Testis (tissue), 2 donors: ENCODE measurements at regions not wholly inside any gene's neighbourhood (a gene's known extent, or its start where the extent isn't known, plus 50 kb on each side); places are given as distances from the start of the nearest gene placed in this dataset.

Experiments
- DNase-seq: peaks from one replicate; pipeline ENCODE4 v3.0.0-alpha.2; 2019
- H3K27ac ChIP-seq, 2 donors: fragments of 200-600 bp; sonication (generic); one replicate each; pipeline ENCODE4 v1.5.1; 2019
- H3K27me3 ChIP-seq: fragments of 200-600 bp; sonication (generic); one replicate; pipeline ENCODE4 v1.5.1; 2019
- H3K36me3 ChIP-seq: fragments of 200-600 bp; sonication (generic); one replicate; pipeline ENCODE4 v1.5.1; 2017; ENCODE audit warnings: low read depth; ENCODE audit errors: missing control alignments
- H3K4me1 ChIP-seq: fragments of 200-600 bp; sonication (generic); one replicate; pipeline ENCODE4 v1.5.1; 2019
- H3K4me3 ChIP-seq, 2 donors: fragments of 200-600 bp; sonication (generic); one replicate each; pipeline ENCODE4 v1.5.1; 2017 to 2019
- H3K9me3 ChIP-seq: fragments of 200-600 bp; sonication (generic); one replicate; pipeline ENCODE4 v1.5.1; 2017
- CTCF ChIP-seq, 3 experiments: fragments of 450-650 bp in 2 of 3; fragments of 200-600 bp in 1 of 3; sonication (generic) in 1 of 3; IDR thresholded peaks; one replicate each; pipeline ENCODE4 v1.5.1; 2016 to 2019; ENCODE audit warnings: antibody characterized with exemption in 3 of 3, mild to moderate bottlenecking in 2 of 3, moderate library complexity in 1 of 3
- POLR2A ChIP-seq: fragments of 450-650 bp; IDR thresholded peaks from one replicate; pipeline ENCODE4 v1.6.1; 2017; ENCODE audit warnings: antibody characterized with exemption, mild to moderate bottlenecking, moderate library complexity
- WGBS, 2 donors: methylation state at CpG; one replicate each; pipeline ENCODE4 v1.1.5; 2018; 5-methylcytosine and 5-hydroxymethylcytosine counted together
- intact Hi-C: fragments of 100-400 bp; cut with DNase I; formaldehyde crosslinking; loops from one replicate; pipeline ENCODE4 v1.15.1; 2023; ENCODE audit warnings: low total_unique reads

GRCh38 chr3:196147116-196147515 lies 64.1 kb downstream of the ZDHHC19 start:
- no peaks in the 10 kb centered on the region for H3K36me3 ChIP-seq
- no peaks in the 10 kb centered on the region for H3K4me1 ChIP-seq
- H3K27me3 ChIP-seq = no peaks in the 10 kb centered on the region
- no peak overlapping the region for H3K4me3 ChIP-seq
- TF ChIP-seq CTCF (IDR thresholded peaks at IDR 0.05) (no peak), POLR2A (no peak)
- no peak overlapping the region for H3K27ac ChIP-seq
- intact Hi-C loops = no loop called here
- DNase-seq = no peak
- 89 to 98% methylated on average over 2 of the region's 2 CpGs for WGBS, 2 donors
- no peaks in the 10 kb centered on the region for H3K9me3 ChIP-seq

DNA sequence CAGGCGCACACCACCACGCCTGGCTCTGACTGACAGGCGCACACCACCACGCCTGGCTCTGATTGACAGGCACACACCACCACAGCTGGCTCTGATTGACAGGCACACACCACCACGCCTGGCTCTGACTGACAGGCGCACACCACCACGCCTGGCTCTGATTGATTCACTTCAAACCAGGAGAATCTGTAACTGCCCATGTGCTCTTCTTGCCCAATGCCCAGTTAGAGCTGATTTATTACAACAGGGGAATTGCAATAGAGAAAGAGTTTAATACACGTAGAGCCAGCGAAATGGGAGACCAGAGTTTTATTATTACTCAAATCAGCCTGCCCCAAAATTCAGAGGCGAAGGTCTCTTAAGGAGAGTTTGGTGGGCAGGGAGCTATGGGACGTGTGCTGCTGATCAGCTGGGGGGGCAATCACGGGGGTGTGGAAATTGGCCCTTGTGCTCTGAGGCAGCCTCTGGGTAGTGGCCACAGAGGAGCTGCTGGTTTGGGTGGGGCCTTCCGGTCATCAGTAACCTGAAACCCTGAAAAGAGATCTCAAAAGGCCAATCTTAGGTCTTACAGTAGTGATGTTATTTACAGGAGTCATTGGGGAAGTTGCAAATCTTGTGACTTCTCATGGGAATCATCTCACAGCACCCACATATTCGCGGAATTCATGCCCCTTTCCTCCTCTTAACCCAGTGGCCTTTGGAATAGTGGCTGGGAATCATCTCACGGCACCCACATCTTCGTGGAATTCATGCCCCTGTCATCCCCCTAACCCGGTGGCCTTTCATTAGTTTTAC lies 63.8 kb upstream of the TFRC start:
- intact Hi-C loops = no loop called here
- Histone ChIP-seq H3K27me3 (no peaks in the 10 kb centered on the region), H3K27ac (no peak overlapping the region), H3K9me3 (no peaks in the 10 kb centered on the region), H3K4me1 (no peaks in the 10 kb centered on the region), H3K36me3 (no peaks in the 10 kb centered on the region), H3K4me3 (no peak overlapping the region)
- WGBS, 2 donors = 88 to 93% methylated on average over 12 to 14 of the region's 18 CpGs
- DNase-seq = no peak
- TF ChIP-seq POLR2A (no peak), CTCF (IDR thresholded peaks at IDR 0.05) (no peak)

GRCh38 chr3:196144383-196145105 lies 62.7 kb upstream of the TFRC start:
- Histone ChIP-seq H3K4me3 (no peak overlapping the region), H3K27me3 (no peaks in the 10 kb centered on the region), H3K36me3 (no peaks in the 10 kb centered on the region), H3K27ac (no peak overlapping the region), H3K9me3 (no peaks in the 10 kb centered on the region), H3K4me1 (no peaks in the 10 kb centered on the region)
- intact Hi-C loops = no loop called here
- no peak for DNase-seq
- 75 to 88% methylated on average over 18 to 19 of the region's 19 CpGs for WGBS, 2 donors
- TF ChIP-seq CTCF (IDR thresholded peaks at IDR 0.05) (no peak), POLR2A (no peak)

DNA sequence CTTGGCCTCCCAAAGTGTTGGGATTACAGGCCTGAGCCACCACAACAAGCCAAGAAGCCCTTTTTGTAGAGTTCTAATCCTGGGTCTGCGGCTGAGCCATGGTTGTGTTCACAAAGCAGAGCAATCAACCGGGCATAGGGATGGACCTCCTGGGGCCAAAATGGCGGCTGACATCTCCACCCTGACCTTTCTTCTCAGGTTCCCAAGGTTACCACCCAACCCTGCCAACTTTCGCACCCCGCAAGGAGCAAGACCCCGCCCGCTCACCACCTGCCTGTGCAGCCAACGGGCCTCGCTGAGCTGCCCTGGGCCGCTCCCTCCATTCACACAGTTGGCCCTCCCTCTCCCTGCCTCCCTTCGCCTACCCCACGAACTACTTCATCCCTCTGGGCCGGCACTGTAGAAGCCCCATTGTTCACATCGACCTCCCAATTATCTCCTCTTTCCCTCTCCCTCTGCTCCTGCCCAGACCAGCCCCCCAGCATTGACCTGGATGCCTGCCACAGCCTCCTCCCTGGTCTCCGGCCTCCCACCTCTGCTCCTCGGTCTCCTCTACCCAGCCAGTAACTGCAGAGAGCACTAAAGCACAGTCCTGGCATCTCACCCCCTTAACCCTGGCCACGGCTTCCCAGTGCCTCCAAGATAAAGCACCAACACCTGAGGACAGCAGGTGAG lies 62.0 kb upstream of the TFRC start:
- no peak overlapping the region for H3K4me3 ChIP-seq
- WGBS, 2 donors = 69 to 76% methylated on average over 15 to 17 of the region's 17 CpGs
- no peak for DNase-seq
- intact Hi-C loops = no loop called here
- H3K27me3 ChIP-seq = no peaks in the 10 kb centered on the region
- TF ChIP-seq CTCF (IDR thresholded peaks at IDR 0.05) (no peak), POLR2A (no peak)
- no peaks in the 10 kb centered on the region for H3K9me3 ChIP-seq
- peaks cover 6% of the 10 kb centered on the region for H3K4me1 ChIP-seq
- no peak overlapping the region for H3K27ac ChIP-seq
- H3K36me3 ChIP-seq = no peaks in the 10 kb centered on the region
